ENCODE measurements at regions not wholly inside any gene's neighbourhood (a gene's known extent, or its start where the extent isn't known, plus 50 kb on each side); places are given as distances from the start of the nearest gene placed in this dataset.

DNA sequence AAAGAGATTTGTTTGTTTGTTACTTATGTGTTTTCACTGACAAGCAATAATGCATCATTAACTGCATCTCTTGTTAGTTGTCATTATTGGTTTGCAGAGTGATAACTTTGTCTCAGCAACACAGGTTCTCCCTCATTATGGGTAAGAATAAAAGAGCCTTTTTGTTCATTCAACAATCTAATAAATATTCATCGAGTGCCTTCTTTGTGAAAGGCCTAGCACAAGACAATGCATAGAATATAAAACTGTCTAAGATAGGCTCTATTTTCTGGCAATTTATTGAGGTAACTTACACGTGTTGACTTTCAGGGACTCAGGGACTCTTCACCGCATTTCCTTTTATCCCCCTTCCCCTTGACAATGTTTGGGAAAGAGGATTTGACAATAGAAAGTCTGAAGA, 95.5 kb upstream of the KRR1 start:
- TF ChIP-seq, protein P1, sequence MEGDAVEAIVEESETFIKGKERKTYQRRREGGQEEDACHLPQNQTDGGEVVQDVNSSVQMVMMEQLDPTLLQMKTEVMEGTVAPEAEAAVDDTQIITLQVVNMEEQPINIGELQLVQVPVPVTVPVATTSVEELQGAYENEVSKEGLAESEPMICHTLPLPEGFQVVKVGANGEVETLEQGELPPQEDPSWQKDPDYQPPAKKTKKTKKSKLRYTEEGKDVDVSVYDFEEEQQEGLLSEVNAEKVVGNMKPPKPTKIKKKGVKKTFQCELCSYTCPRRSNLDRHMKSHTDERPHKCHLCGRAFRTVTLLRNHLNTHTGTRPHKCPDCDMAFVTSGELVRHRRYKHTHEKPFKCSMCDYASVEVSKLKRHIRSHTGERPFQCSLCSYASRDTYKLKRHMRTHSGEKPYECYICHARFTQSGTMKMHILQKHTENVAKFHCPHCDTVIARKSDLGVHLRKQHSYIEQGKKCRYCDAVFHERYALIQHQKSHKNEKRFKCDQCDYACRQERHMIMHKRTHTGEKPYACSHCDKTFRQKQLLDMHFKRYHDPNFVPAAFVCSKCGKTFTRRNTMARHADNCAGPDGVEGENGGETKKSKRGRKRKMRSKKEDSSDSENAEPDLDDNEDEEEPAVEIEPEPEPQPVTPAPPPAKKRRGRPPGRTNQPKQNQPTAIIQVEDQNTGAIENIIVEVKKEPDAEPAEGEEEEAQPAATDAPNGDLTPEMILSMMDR (IDR thresholded peaks at IDR 0.05; ENCODE audit: low read depth, low read length), result no peak
- TF ChIP-seq EZH2phosphoT487 (IDR thresholded peaks at IDR 0.05; ENCODE audit: low read depth), result no peak
